ENCODE measurements at regions not wholly inside any gene's neighbourhood (a gene's known extent, or its start where the extent isn't known, plus 50 kb on each side); places are given as distances from the start of the nearest gene placed in this dataset.

- TF ChIP-seq CTCF (IDR thresholded peaks at IDR 0.05) (no peak), POLR2A (IDR thresholded peaks at IDR 0.05) (no peak)
Observed at GRCh38 chr6:166860392-166860791, 96.0 kb downstream of the RNASET2 start.

Data from tibial nerve (tissue), 3 donors.